AG09319 (cell line): ENCODE measurements at regions not wholly inside any gene's neighbourhood (a gene's known extent, or its start where the extent isn't known, plus 50 kb on each side); places are given as distances from the start of the nearest gene placed in this dataset.

Experiments
- DNase-seq: peaks from one replicate; pipeline ENCODE4 v3.0.0-alpha.2; 2010; ENCODE audit warnings: low read depth; ENCODE audit errors: extremely low read depth
- CTCF ChIP-seq: IDR thresholded peaks from 2 replicates; pipeline ENCODE4 v1.5.1; 2011; ENCODE audit warnings: low read depth, mild to moderate bottlenecking, inconsistent platforms, low read length, moderate library complexity

GRCh38 chr11:29309992-29310391 is 706.8 kb downstream of the KCNA4 start:
- no peak for DNase-seq
- no peak for TF ChIP-seq CTCF

GRCh38 chr11:29306527-29306926 is 710.3 kb downstream of the KCNA4 start:
- no peak for DNase-seq
- no peak for TF ChIP-seq CTCF

- TF ChIP-seq CTCF, result no peak
- no peak for DNase-seq
Observed at GRCh38 chr11:29305456-29306232, 711.2 kb downstream of the KCNA4 start.

GRCh38 chr11:29300420-29300819 is 716.4 kb downstream of the KCNA4 start:
- no peak for DNase-seq
- no peak for TF ChIP-seq CTCF

GRCh38 chr11:29296680-29297079 is 720.1 kb downstream of the KCNA4 start:
- no peak for DNase-seq
- TF ChIP-seq CTCF, result no peak

GRCh38 chr11:29293825-29294224 is 723.0 kb downstream of the KCNA4 start:
- no peak for DNase-seq
- TF ChIP-seq CTCF, result no peak

GRCh38 chr11:29282088-29282487 is 734.7 kb downstream of the KCNA4 start:
- TF ChIP-seq CTCF, result no peak
- no peak for DNase-seq
